ENCODE measurements at regions not wholly inside any gene's neighbourhood (a gene's known extent, or its start where the extent isn't known, plus 50 kb on each side); places are given as distances from the start of the nearest gene placed in this dataset.

GRCh38 chr20:12072221-12072953, 154.7 kb downstream of the BTBD3 start:
- no peaks in the 10 kb centered on the region for H3K36me3 ChIP-seq (replicated peaks; ENCODE audit: insufficient read depth, low read depth)
- H3K4me2 ChIP-seq, result no peak overlapping the region
- no peaks in the 10 kb centered on the region for H3K9me2 ChIP-seq (replicated peaks; ENCODE audit: insufficient read depth)
- H2AFZ ChIP-seq, result no peak overlapping the region
- no peaks in the 10 kb centered on the region for H3K79me2 ChIP-seq
- WGBS (ENCODE audit: low lambda C conversion rate, missing lambda C conversion rate), result 76% methylated on average over 8 of the region's 8 CpGs
- no peak for DNase-seq (ENCODE audit: low spot score)
- no peaks in the 10 kb centered on the region for H3K27me3 ChIP-seq
- H3K27ac ChIP-seq, result no peak overlapping the region
- H3K4me1 ChIP-seq (ENCODE audit: insufficient read depth), result peaks cover 4% of the 10 kb centered on the region
- TF ChIP-seq EZH2 (IDR thresholded peaks at IDR 0.05; ENCODE audit: borderline replicate concordance) (no peak), CTCF (IDR thresholded peaks at IDR 0.05; ENCODE audit: poor library complexity) (no peak), EZH2phosphoT487 (IDR thresholded peaks at IDR 0.05; ENCODE audit: low read depth, severe bottlenecking, unreplicated experiment) (no peak)
- no peaks in the 10 kb centered on the region for H3K9me3 ChIP-seq (ENCODE audit: low read depth)
- H3K4me3 ChIP-seq, result no peak overlapping the region
- H4K20me1 ChIP-seq (ENCODE audit: insufficient read depth, poor library complexity, severe bottlenecking), result no peaks in the 10 kb centered on the region

GRCh38 chr20:12072954-12073264, 155.2 kb downstream of the BTBD3 start:
- H4K20me1 ChIP-seq (ENCODE audit: insufficient read depth, poor library complexity, severe bottlenecking), result no peaks in the 10 kb centered on the region
- no peak overlapping the region for H3K4me2 ChIP-seq
- H3K4me1 ChIP-seq (ENCODE audit: insufficient read depth), result peaks cover 4% of the 10 kb centered on the region
- no peaks in the 10 kb centered on the region for H3K9me3 ChIP-seq (ENCODE audit: low read depth)
- no peak overlapping the region for H3K27ac ChIP-seq
- no peaks in the 10 kb centered on the region for H3K9me2 ChIP-seq (replicated peaks; ENCODE audit: insufficient read depth)
- H2AFZ ChIP-seq, result no peak overlapping the region
- no peaks in the 10 kb centered on the region for H3K36me3 ChIP-seq (replicated peaks; ENCODE audit: insufficient read depth, low read depth)
- TF ChIP-seq EZH2phosphoT487 (IDR thresholded peaks at IDR 0.05; ENCODE audit: low read depth, severe bottlenecking, unreplicated experiment) (no peak), EZH2 (IDR thresholded peaks at IDR 0.05; ENCODE audit: borderline replicate concordance) (no peak), CTCF (IDR thresholded peaks at IDR 0.05; ENCODE audit: poor library complexity) (no peak)
- 89% methylated on average over 2 of the region's 2 CpGs for WGBS (ENCODE audit: low lambda C conversion rate, missing lambda C conversion rate)
- DNase-seq (ENCODE audit: low spot score), result no peak
- no peaks in the 10 kb centered on the region for H3K27me3 ChIP-seq
- H3K4me3 ChIP-seq, result no peak overlapping the region
- no peaks in the 10 kb centered on the region for H3K79me2 ChIP-seq

GRCh38 chr20:12074111-12074655, 156.5 kb downstream of the BTBD3 start:
- no peaks in the 10 kb centered on the region for H3K79me2 ChIP-seq
- H3K4me1 ChIP-seq (ENCODE audit: insufficient read depth), result no peaks in the 10 kb centered on the region
- no peak overlapping the region for H3K4me2 ChIP-seq
- no peaks in the 10 kb centered on the region for H4K20me1 ChIP-seq (ENCODE audit: insufficient read depth, poor library complexity, severe bottlenecking)
- TF ChIP-seq EZH2phosphoT487 (IDR thresholded peaks at IDR 0.05; ENCODE audit: low read depth, severe bottlenecking, unreplicated experiment), result no peak
- TF ChIP-seq EZH2 (IDR thresholded peaks at IDR 0.05; ENCODE audit: borderline replicate concordance), result no peak
- TF ChIP-seq CTCF (IDR thresholded peaks at IDR 0.05; ENCODE audit: poor library complexity), result no peak
- H2AFZ ChIP-seq, result no peak overlapping the region
- no peaks in the 10 kb centered on the region for H3K9me2 ChIP-seq (replicated peaks; ENCODE audit: insufficient read depth)
- H3K4me3 ChIP-seq, result no peak overlapping the region
- no peaks in the 10 kb centered on the region for H3K36me3 ChIP-seq (replicated peaks; ENCODE audit: insufficient read depth, low read depth)
- H3K9me3 ChIP-seq (ENCODE audit: low read depth), result no peaks in the 10 kb centered on the region
- no peaks in the 10 kb centered on the region for H3K27me3 ChIP-seq
- DNase-seq (ENCODE audit: low spot score), result no peak
- no peak overlapping the region for H3K27ac ChIP-seq
- 97% methylated on average over 3 of the region's 3 CpGs for WGBS (ENCODE audit: low lambda C conversion rate, missing lambda C conversion rate)

All from hepatocyte (in vitro differentiated cells).